ENCODE measurements at regions not wholly inside any gene's neighbourhood (a gene's known extent, or its start where the extent isn't known, plus 50 kb on each side); places are given as distances from the start of the nearest gene placed in this dataset.

DNA sequence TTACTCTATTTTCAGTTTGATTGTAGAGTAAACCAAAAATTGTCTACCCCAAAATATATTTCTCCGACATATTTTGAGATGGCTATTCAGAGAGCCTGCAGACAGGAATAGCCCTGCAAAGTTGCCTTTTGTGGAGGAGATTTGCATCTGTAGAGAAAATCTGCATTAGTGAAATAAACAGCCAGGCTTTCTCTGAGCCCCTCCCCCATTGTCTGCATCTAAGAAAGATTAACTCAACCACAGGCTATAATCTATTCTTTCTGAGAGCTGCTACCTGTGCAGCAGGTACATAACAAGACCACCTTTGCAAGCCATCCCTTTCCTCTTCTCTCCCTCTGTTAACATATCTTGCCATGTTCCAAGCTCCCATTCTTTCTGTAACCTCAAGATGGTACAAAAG is 1034.2 kb downstream of the SORCS3 start:
- no peak for DNase-seq (ENCODE audit: low read depth in 1 of 2, low spot score in 1 of 2)
- ChIA-PET POLR2A (no interaction called here), CTCF (no interaction called here)
- WGBS (ENCODE audit: missing lambda C conversion rate): 33% methylated on average over 1 of the region's 1 CpG
- no peak for ATAC-seq
- H3K9me3 ChIP-seq: no peaks in the 10 kb centered on the region
- no peak for FAIRE-seq
- no peak overlapping the region for H3K4me2 ChIP-seq
- no peak overlapping the region for H3K27ac ChIP-seq
- H3K4me1 ChIP-seq: no peaks in the 10 kb centered on the region
- TF ChIP-seq HDAC2 (IDR thresholded peaks at IDR 0.05) (no peak), CHD2 (IDR thresholded peaks at IDR 0.05; ENCODE audit: low read length, partially characterized antibody) (no peak), CBX8 (IDR thresholded peaks at IDR 0.05) (no peak), MAFK (IDR thresholded peaks at IDR 0.05; ENCODE audit: partially characterized antibody) (no peak), TFCP2L1 (CRISPR knock-in tag; IDR thresholded peaks at IDR 0.05) (no peak), ESRRA (IDR thresholded peaks at IDR 0.05; ENCODE audit: borderline replicate concordance, low read length) (no peak), EHF (CRISPR knock-in tag; IDR thresholded peaks at IDR 0.05) (no peak), POLR2A (IDR thresholded peaks at IDR 0.05; ENCODE audit: low read length) (no peak), FOSB (CRISPR knock-in tag; IDR thresholded peaks at IDR 0.05) (no peak), KDM5A (IDR thresholded peaks at IDR 0.05) (no peak), TP53 (CRISPR knock-in tag; IDR thresholded peaks at IDR 0.05) (no peak), ZC3H11A (IDR thresholded peaks at IDR 0.05) (no peak)
- TF ChIP-seq, protein P1, sequence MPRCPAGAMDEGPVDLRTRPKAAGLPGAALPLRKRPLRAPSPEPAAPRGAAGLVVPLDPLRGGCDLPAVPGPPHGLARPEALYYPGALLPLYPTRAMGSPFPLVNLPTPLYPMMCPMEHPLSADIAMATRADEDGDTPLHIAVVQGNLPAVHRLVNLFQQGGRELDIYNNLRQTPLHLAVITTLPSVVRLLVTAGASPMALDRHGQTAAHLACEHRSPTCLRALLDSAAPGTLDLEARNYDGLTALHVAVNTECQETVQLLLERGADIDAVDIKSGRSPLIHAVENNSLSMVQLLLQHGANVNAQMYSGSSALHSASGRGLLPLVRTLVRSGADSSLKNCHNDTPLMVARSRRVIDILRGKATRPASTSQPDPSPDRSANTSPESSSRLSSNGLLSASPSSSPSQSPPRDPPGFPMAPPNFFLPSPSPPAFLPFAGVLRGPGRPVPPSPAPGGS (IDR thresholded peaks at IDR 0.05): no peak
- TF ChIP-seq, protein P2, sequence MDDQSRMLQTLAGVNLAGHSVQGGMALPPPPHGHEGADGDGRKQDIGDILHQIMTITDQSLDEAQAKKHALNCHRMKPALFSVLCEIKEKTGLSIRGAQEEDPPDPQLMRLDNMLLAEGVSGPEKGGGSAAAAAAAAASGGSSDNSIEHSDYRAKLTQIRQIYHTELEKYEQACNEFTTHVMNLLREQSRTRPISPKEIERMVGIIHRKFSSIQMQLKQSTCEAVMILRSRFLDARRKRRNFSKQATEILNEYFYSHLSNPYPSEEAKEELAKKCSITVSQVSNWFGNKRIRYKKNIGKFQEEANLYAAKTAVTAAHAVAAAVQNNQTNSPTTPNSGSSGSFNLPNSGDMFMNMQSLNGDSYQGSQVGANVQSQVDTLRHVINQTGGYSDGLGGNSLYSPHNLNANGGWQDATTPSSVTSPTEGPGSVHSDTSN (IDR thresholded peaks at IDR 0.05): no peak
- TF ChIP-seq, protein P3, sequence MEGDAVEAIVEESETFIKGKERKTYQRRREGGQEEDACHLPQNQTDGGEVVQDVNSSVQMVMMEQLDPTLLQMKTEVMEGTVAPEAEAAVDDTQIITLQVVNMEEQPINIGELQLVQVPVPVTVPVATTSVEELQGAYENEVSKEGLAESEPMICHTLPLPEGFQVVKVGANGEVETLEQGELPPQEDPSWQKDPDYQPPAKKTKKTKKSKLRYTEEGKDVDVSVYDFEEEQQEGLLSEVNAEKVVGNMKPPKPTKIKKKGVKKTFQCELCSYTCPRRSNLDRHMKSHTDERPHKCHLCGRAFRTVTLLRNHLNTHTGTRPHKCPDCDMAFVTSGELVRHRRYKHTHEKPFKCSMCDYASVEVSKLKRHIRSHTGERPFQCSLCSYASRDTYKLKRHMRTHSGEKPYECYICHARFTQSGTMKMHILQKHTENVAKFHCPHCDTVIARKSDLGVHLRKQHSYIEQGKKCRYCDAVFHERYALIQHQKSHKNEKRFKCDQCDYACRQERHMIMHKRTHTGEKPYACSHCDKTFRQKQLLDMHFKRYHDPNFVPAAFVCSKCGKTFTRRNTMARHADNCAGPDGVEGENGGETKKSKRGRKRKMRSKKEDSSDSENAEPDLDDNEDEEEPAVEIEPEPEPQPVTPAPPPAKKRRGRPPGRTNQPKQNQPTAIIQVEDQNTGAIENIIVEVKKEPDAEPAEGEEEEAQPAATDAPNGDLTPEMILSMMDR (IDR thresholded peaks at IDR 0.05): no peak
- TF ChIP-seq, protein P4, sequence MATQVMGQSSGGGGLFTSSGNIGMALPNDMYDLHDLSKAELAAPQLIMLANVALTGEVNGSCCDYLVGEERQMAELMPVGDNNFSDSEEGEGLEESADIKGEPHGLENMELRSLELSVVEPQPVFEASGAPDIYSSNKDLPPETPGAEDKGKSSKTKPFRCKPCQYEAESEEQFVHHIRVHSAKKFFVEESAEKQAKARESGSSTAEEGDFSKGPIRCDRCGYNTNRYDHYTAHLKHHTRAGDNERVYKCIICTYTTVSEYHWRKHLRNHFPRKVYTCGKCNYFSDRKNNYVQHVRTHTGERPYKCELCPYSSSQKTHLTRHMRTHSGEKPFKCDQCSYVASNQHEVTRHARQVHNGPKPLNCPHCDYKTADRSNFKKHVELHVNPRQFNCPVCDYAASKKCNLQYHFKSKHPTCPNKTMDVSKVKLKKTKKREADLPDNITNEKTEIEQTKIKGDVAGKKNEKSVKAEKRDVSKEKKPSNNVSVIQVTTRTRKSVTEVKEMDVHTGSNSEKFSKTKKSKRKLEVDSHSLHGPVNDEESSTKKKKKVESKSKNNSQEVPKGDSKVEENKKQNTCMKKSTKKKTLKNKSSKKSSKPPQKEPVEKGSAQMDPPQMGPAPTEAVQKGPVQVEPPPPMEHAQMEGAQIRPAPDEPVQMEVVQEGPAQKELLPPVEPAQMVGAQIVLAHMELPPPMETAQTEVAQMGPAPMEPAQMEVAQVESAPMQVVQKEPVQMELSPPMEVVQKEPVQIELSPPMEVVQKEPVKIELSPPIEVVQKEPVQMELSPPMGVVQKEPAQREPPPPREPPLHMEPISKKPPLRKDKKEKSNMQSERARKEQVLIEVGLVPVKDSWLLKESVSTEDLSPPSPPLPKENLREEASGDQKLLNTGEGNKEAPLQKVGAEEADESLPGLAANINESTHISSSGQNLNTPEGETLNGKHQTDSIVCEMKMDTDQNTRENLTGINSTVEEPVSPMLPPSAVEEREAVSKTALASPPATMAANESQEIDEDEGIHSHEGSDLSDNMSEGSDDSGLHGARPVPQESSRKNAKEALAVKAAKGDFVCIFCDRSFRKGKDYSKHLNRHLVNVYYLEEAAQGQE (IDR thresholded peaks at IDR 0.05): no peak
- no peak overlapping the region for H3K4me3 ChIP-seq

DNA sequence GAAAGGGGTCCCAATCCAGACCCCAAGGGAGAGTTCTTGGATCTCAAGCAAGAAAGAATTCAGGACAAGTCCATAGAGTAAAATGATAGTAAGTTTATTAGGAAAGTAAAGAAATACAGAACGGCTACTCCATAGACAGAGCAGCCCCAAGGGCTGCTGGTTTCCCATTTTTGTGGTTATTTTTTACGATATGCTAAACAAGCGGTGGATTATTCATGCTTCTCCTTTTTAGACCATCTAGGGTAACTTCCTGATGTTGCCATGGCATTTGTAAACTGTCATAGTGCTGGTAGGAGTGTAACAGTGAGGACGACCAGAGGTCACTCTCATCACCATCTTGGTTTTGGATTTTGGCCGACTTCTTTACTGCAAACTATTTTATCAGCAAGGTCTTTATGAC is 1033.4 kb downstream of the SORCS3 start:
- no peaks in the 10 kb centered on the region for H3K9me3 ChIP-seq
- H3K4me1 ChIP-seq: no peaks in the 10 kb centered on the region
- no peak overlapping the region for H3K27ac ChIP-seq
- no peak for DNase-seq (ENCODE audit: low read depth in 1 of 2, low spot score in 1 of 2)
- H3K4me3 ChIP-seq: no peak overlapping the region
- no peak for ATAC-seq
- WGBS (ENCODE audit: missing lambda C conversion rate): 19% methylated on average over 5 of the region's 5 CpGs
- ChIA-PET CTCF (no interaction called here), POLR2A (no interaction called here)
- no peak overlapping the region for H3K4me2 ChIP-seq
- TF ChIP-seq BHLHE40 (IDR thresholded peaks at IDR 0.05; ENCODE audit: low read depth, low read length) (no peak), JUN (IDR thresholded peaks at IDR 0.05) (no peak), CBX2 (IDR thresholded peaks at IDR 0.05; ENCODE audit: borderline replicate concordance, low read depth) (no peak), MAZ (IDR thresholded peaks at IDR 0.05; ENCODE audit: borderline replicate concordance, low read depth, low read length) (no peak), ZFP36 (IDR thresholded peaks at IDR 0.05; ENCODE audit: borderline replicate concordance, partially characterized antibody) (no peak), EHF (CRISPR knock-in tag; IDR thresholded peaks at IDR 0.05) (no peak), HOXA7 (CRISPR knock-in tag; IDR thresholded peaks at IDR 0.05) (no peak), CHD2 (IDR thresholded peaks at IDR 0.05; ENCODE audit: low read length, partially characterized antibody) (no peak)
- FAIRE-seq: no peak
